ENCODE measurements at regions not wholly inside any gene's neighbourhood (a gene's known extent, or its start where the extent isn't known, plus 50 kb on each side); places are given as distances from the start of the nearest gene placed in this dataset.

- ChIA-PET POLR2A (ENCODE audit: low non-redundant PET) (interaction anchor here (0.7 kb wide), 1 partner anchor 549 kb away, joined by 3 read pairs; no protein-coding TSS in a partner anchor), CTCF (no interaction called here)
- H3K4me3 ChIP-seq (ENCODE audit: low read depth, low read length, poor library complexity, severe bottlenecking) = no peak overlapping the region
- no TSS peak for BruUV-seq (replicated peaks)
- DNase-seq (ENCODE audit: low spot score) = no peak
- no peaks in the 10 kb centered on the region for H3K36me3 ChIP-seq (ENCODE audit: insufficient read depth, low read length, poor library complexity, severe bottlenecking)
- peaks cover 17% of the 10 kb centered on the region for H3K9me3 ChIP-seq (ENCODE audit: low read depth, low read length, poor library complexity, severe bottlenecking)
- peaks cover 8% of the 10 kb centered on the region for H3K4me1 ChIP-seq (ENCODE audit: insufficient read depth, low read length, poor library complexity, severe bottlenecking)
- no peak overlapping the region for H3K27ac ChIP-seq (ENCODE audit: low read depth, low read length, poor library complexity, severe bottlenecking)
- H3K27me3 ChIP-seq (replicated peaks; ENCODE audit: insufficient read depth, low read depth, low read length, poor library complexity) = no peaks in the 10 kb centered on the region
- TF ChIP-seq CTCF (conservative IDR thresholded peaks at IDR 0.05; ENCODE audit: low read depth, low read length) = no peak
- no peak for TF ChIP-seq EZH2 (IDR thresholded peaks at IDR 0.05; ENCODE audit: borderline replicate concordance, low read depth, low read length, poor library complexity, severe bottlenecking)
- intact Hi-C loops (cut with micrococcal nuclease; ENCODE audit: unreplicated experiment) = no loop called here
Observed at GRCh38 chr22:27345691-27346090, 455.9 kb downstream of the MN1 start.

- ChIA-PET CTCF (no interaction called here), POLR2A (ENCODE audit: low non-redundant PET) (no interaction called here)
- Histone ChIP-seq H3K4me3 (ENCODE audit: low read depth, low read length, poor library complexity, severe bottlenecking) (no peak overlapping the region), H3K4me1 (ENCODE audit: insufficient read depth, low read length, poor library complexity, severe bottlenecking) (peaks cover 18% of the 10 kb centered on the region), H3K36me3 (ENCODE audit: insufficient read depth, low read length, poor library complexity, severe bottlenecking) (no peaks in the 10 kb centered on the region), H3K9me3 (ENCODE audit: low read depth, low read length, poor library complexity, severe bottlenecking) (peaks cover 8% of the 10 kb centered on the region), H3K27me3 (replicated peaks; ENCODE audit: insufficient read depth, low read depth, low read length, poor library complexity) (no peaks in the 10 kb centered on the region), H3K27ac (ENCODE audit: low read depth, low read length, poor library complexity, severe bottlenecking) (no peak overlapping the region)
- intact Hi-C loops (cut with micrococcal nuclease; ENCODE audit: unreplicated experiment) = no loop called here
- DNase-seq (ENCODE audit: low spot score) = no peak
- TF ChIP-seq EZH2 (IDR thresholded peaks at IDR 0.05; ENCODE audit: borderline replicate concordance, low read depth, low read length, poor library complexity, severe bottlenecking) (no peak), CTCF (conservative IDR thresholded peaks at IDR 0.05; ENCODE audit: low read depth, low read length) (no peak)
- no TSS peak for BruUV-seq (replicated peaks)
Observed at GRCh38 chr22:27347951-27348350, 453.6 kb downstream of the MN1 start.

GRCh38 chr22:27348634-27349033 is 452.9 kb downstream of the MN1 start:
- ChIA-PET CTCF (no interaction called here), POLR2A (ENCODE audit: low non-redundant PET) (no interaction called here)
- Histone ChIP-seq H3K9me3 (ENCODE audit: low read depth, low read length, poor library complexity, severe bottlenecking) (peaks cover 8% of the 10 kb centered on the region), H3K4me1 (ENCODE audit: insufficient read depth, low read length, poor library complexity, severe bottlenecking) (peaks cover 18% of the 10 kb centered on the region), H3K27ac (ENCODE audit: low read depth, low read length, poor library complexity, severe bottlenecking) (no peak overlapping the region), H3K4me3 (ENCODE audit: low read depth, low read length, poor library complexity, severe bottlenecking) (no peak overlapping the region), H3K27me3 (replicated peaks; ENCODE audit: insufficient read depth, low read depth, low read length, poor library complexity) (no peaks in the 10 kb centered on the region), H3K36me3 (ENCODE audit: insufficient read depth, low read length, poor library complexity, severe bottlenecking) (no peaks in the 10 kb centered on the region)
- BruUV-seq (replicated peaks) = no TSS peak
- intact Hi-C loops (cut with micrococcal nuclease; ENCODE audit: unreplicated experiment) = no loop called here
- TF ChIP-seq CTCF (conservative IDR thresholded peaks at IDR 0.05; ENCODE audit: low read depth, low read length) (no peak), EZH2 (IDR thresholded peaks at IDR 0.05; ENCODE audit: borderline replicate concordance, low read depth, low read length, poor library complexity, severe bottlenecking) (no peak)
- DNase-seq (ENCODE audit: low spot score) = no peak

All from A673 (cell line).